Motor neuron (in vitro differentiated cells): ENCODE measurements at regions not wholly inside any gene's neighbourhood (a gene's known extent, or its start where the extent isn't known, plus 50 kb on each side); places are given as distances from the start of the nearest gene placed in this dataset.

Source experiments
- ATAC-seq, 8 experiments: fragments of 200-7000 bp; cut with Tn5 transposase; replicated peaks in 6 of 8; 2 replicates each; pipeline ENCODE4 v1.8.0; 2021; ENCODE audit warnings: mild to moderate bottlenecking in 8 of 8, moderate library complexity in 8 of 8
- H3K27ac ChIP-seq, 2 donors: fragments of 250-450 bp; sonication (Bioruptor Pico); 2 replicates each; pipeline ENCODE4 v1.9.0; 2021; ENCODE audit warnings: antibody characterized with exemption in 2 of 2, mild to moderate bottlenecking in 2 of 2, moderate library complexity in 1 of 2
- H3K4me1 ChIP-seq, 2 donors: fragments of 250-450 bp; sonication (Bioruptor Pico); replicated peaks in 1 of 2; 2 replicates each; pipeline ENCODE4 v1.6.1; 2021; ENCODE audit warnings: antibody characterized with exemption in 2 of 2, mild to moderate bottlenecking in 2 of 2, moderate library complexity in 1 of 2
- H3K4me3 ChIP-seq, 5 donors: fragments of 250-450 bp; sonication (Bioruptor Pico); 2 replicates each; pipeline ENCODE4 v1.9.0; 2021; ENCODE audit warnings: antibody characterized with exemption in 5 of 5, mild to moderate bottlenecking in 5 of 5, moderate library complexity in 4 of 5
- WGBS, 10 experiments: fragments of 450-650 bp; shearing (Covaris generic); methylation state at CpG; one replicate each; pipeline ENCODE4 v1.0.0; 2022; 5-methylcytosine and 5-hydroxymethylcytosine counted together
- in situ Hi-C, 9 experiments: fragments of 400-800 bp; cut with MboI; loops; one replicate each; pipeline ENCODE4 v1.15.0; 2021; ENCODE audit warnings: low sequenced_read_pairs in 9 of 9, low pct_unique_long_range_greater_than_20kb in 2 of 9; ENCODE audit not compliant: unreplicated experiment in 9 of 9

DNA sequence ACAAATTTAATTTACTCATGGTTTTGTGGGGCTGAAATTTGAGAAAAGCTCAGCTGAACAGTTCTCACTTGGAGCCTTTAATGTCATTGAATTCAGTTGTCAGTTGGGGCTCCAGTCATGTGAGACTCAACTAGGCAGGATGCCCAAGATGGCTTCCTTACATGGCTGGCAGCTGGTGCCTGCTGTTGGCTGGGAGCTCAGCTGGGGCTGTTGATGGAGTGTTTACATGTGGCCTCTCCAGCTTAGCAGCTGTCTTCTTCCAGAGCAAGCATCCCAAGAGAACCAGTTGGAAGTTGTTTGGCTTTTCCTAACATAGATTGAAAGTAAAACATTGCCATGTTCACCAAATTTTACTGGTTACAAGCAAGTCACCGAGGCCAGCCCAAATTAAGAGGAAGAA lies 81.8 kb upstream of the KCNA3 start:
- 0 to 85% (median 67%) methylated on average over 1 of the region's 1 CpG; no CpG with 5 or more reads in 1 of the 10 experiments for WGBS, 10 experiments
- Histone ChIP-seq H3K4me1 (no peaks in the 10 kb centered on the region), H3K4me3 (no peak overlapping the region), H3K27ac (no peak overlapping the region)
- in situ Hi-C loops, result loop anchor here in 2 of 9 experiments (25.0 kb wide), 2 partner anchors 119 to 219 kb away; no protein-coding TSS in a partner anchor
- no peak for ATAC-seq

DNA sequence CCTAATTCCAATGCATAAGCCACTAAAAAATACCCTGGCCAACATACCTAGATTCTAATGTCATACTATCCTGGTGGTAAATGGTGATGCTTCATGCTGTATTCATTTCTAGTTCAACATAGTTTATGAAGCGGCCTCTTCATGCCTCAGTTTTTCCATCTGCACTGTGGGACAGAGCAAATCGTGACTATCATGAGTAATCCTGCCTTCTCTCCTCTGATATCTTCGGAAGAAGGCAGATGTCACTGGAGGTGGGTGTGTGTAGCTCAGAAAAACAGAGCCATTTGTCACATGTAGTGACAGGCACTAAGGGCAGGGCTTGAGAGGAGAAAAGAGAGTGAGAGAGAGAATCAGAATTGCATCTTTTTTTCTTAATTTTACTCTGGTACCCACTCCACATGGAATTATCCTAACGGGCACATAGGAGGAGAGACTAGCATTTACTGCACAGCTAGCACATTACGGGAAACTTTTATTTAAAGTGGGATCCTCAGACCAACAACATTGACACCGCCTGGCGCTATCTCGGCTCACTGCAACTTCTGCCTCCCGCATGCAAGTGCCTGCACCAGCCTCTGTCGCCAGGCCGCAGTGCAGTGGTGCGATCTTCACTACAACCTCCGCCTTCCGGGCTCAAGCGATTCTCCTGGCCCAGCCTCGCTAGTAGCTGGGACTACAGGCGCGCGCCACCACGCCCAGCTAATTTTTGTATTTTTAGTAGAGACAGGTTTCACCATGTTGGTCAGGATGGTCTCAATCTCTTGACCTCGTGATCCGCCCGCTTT lies 78.4 kb upstream of the KCNA3 start:
- ATAC-seq, result no peak
- in situ Hi-C loops, result loop anchor here in 2 of 9 experiments (25.0 kb wide), 2 partner anchors 116 to 216 kb away; no protein-coding TSS in a partner anchor
- 20 to 92% (median 70%) methylated on average over 1 to 23 of the region's 23 CpGs for WGBS, 10 experiments

DNA sequence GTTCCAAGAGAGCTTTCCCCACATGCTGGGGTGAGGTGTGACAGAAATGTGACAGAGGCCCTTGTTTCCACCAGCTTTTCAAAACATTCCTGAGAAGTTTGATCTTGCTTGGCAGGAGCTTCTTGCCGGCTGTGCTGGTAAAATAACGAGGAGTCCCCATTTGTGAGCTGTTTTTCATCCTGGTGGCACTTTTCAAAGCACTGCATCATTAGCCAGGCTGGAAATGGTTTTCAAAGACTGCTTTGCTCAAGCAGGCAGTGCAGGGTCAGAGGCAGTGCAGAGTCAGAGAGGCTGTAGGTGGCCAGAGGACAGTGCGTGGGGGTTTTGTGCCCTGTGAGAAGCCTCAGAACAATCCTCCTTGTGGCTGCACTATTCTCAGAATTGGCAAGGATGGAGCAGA lies 75.8 kb upstream of the KCNA3 start:
- in situ Hi-C loops, result loop anchor here in 2 of 9 experiments (25.0 kb wide), 2 partner anchors 113 to 213 kb away; no protein-coding TSS in a partner anchor
- WGBS, 10 experiments, result 0 to 51% (median 20%) methylated on average over 2 to 3 of the region's 3 CpGs; no CpG with 5 or more reads in 3 of the 10 experiments
- peak in 1 of 8 experiments; percentile 38 for ATAC-seq
- Histone ChIP-seq H3K4me1 (peaks cover 4 to 5% of the 10 kb centered on the region in 2 donors), H3K27ac (no peak overlapping the region), H3K4me3 (no peak overlapping the region)

More for the DNA sequence above, 78.4 kb upstream of the KCNA3 start:
- Histone ChIP-seq H3K27ac (no peak overlapping the region), H3K4me3 (no peak overlapping the region), H3K4me1 (peaks cover 4 to 5% of the 10 kb centered on the region in 2 donors)

DNA sequence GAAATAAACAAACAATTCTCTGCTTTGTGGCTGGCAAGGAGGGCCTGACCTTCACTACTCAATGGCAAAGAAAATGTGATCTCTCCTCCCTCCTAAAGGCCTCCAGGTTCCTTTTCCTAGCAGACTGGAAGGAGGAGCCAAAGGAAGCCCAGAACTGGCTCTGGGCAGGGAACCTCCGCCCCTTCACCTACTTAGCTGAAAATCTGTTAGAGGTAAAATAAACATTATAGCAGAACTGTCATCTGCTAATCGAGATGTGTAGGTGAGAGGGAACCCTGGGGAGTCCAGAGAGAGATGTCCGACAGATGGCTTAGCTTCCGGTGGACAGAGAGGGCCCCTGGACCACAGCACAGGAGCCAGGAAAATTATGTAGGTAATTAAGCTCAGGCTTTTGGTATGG lies 75.2 kb upstream of the KCNA3 start:
- ATAC-seq, result peak in 3 of 8 experiments; percentile 24 to 48 (median 38)
- WGBS, 10 experiments, result 0 to 80% (median 65%) methylated on average over 1 to 4 of the region's 4 CpGs; no CpG with 5 or more reads in 3 of the 10 experiments
- in situ Hi-C loops, result loop anchor here in 3 of 9 experiments (10.0 to 25.0 kb wide), 3 partner anchors 105 to 213 kb away; no protein-coding TSS in a partner anchor
- peaks cover 4 to 5% of the 10 kb centered on the region in 2 donors for H3K4me1 ChIP-seq
- no peak overlapping the region for H3K4me3 ChIP-seq
- no peak overlapping the region for H3K27ac ChIP-seq

DNA sequence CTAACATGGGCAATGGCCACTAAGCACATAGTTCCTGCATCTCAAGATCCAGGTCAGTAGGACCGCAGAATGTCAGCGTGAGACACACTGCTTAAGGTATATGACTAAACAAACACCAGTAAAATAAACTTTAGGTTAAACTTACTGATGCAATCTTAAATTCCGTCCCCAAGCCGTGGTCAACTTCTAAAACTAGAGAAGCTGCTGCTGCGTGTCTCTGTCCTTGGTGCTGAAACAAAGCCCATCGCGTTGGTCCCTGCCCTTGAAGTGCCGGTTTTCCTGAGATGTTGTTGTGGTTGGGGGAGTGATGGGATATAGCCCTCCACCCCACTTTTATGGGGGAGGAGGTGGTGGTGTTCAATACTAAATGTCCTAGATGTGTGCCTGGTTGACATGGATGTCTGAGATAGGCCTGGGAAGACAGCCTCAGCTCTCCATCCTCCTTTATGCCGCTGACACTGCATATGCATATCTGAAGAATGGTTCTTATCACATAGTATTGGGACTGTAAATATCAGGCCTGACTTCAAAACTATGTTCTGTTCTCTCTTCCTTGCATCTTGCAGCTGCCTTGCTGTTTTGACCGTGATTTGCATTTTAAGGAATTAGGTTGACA lies 72.0 kb upstream of the KCNA3 start:
- ATAC-seq, result peak in 3 of 8 experiments; percentile 16 to 58 (median 39)
- in situ Hi-C loops, result loop anchor here in 1 of 9 experiments (10.0 kb wide), 1 partner anchor 102 kb away; no protein-coding TSS in a partner anchor
- peaks cover 4 to 5% of the 10 kb centered on the region in 2 donors for H3K4me1 ChIP-seq
- H3K4me3 ChIP-seq, result no peak overlapping the region
- WGBS, 10 experiments, result 0 to 35% (median 23%) methylated on average over 1 to 10 of the region's 10 CpGs
- H3K27ac ChIP-seq, result no peak overlapping the region

DNA sequence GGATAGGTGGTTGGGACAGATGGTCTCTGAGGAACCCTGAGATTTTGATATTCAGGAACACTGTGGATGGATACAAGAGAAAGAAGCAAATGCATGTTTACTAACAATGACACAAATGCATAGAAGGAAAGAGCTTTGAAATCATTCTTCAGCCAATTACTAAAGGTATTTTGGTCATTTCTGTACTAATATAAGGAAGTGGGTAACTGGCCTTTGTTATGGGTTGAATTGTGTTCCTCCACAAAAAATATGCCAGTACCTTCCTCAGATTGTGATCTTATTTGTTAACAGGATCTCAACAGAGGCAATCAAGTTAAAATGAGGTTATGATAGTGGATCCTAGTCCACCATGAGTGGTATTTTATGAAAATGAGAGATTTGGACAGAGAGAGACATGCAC lies 68.7 kb upstream of the KCNA3 start:
- no peak overlapping the region for H3K4me3 ChIP-seq
- in situ Hi-C loops, result loop anchor here in 1 of 9 experiments (10.0 kb wide), 1 partner anchor 99 kb away; no protein-coding TSS in a partner anchor
- ATAC-seq, result no peak
- H3K4me1 ChIP-seq, result no peaks in the 10 kb centered on the region
- H3K27ac ChIP-seq, result no peak overlapping the region

DNA sequence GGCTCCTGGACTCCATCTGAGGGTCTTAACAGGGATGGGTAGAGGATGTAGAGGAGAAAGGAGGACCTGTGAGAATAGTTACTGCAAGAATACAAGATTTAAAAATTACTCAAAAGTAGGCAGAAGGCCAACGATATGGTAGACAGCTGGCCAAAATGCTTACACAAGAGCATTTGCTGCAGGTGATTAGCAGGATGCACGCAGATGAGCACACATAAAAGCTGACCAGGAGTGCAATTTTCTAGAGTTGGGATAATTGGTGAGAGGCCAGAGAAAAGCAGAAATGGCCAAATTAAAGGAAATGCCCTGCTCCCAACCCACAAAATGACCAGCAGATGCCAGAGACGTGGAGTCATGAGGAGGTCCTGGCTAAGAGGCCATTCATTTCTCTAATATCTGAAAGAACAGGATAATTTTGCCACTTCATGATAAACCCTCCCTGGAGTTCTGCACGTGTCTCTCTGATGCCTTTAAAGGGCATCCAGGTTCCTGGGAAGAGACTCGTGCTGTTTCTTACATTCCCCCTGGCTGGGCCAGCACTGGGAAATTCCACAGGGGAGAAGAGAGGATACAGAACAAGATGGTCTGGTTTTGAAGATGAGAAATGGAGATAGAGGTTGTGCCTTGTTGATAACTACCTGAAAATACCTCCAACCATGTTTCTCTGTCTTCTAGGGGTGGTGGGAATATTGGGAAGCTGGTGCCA lies 62.3 kb upstream of the KCNA3 start:
- no peak for ATAC-seq
- Histone ChIP-seq H3K4me3 (no peak overlapping the region), H3K27ac (no peak overlapping the region), H3K4me1 (no peaks in the 10 kb centered on the region)
- 0 to 69% (median 53%) methylated on average over 1 to 5 of the region's 5 CpGs; no CpG with 5 or more reads in 3 of the 10 experiments for WGBS, 10 experiments
- in situ Hi-C loops, result no loop called here

DNA sequence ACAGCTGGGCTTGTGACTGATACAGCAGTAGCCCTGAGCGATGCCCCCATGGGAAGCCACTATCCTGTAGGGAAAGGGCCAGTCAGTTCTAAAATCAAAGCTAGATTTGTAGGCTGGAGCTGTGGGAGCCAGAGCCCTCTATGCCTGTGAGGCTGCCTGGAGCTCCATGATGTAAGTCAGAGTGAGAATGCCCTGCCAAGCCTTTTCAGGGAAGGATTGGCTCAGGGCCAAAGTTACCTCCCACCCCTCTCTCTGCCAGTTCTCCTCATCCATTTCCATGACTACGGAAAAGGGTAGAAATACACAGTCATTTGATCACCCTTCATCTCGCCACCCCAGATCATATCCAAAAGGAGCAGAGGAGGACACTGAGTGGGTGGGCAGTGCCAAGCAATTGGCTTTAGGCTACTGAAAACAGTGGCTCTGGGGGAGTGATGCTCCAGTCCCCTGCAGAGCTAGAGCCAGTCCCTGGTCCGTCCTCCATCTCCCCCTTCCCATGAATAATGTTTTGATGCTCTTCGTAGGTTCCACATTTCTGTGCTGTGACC lies 59.5 kb upstream of the KCNA3 start:
- in situ Hi-C loops, result no loop called here
- ATAC-seq, result peak in 3 of 8 experiments; percentile 40 to 77 (median 69)
- H3K4me1 ChIP-seq, result no peaks in the 10 kb centered on the region
- no peak overlapping the region for H3K27ac ChIP-seq
- 29 to 78% (median 50%) methylated on average over 2 to 4 of the region's 5 CpGs; no CpG with 5 or more reads in 6 of the 10 experiments for WGBS, 10 experiments
- H3K4me3 ChIP-seq, result no peak overlapping the region

DNA sequence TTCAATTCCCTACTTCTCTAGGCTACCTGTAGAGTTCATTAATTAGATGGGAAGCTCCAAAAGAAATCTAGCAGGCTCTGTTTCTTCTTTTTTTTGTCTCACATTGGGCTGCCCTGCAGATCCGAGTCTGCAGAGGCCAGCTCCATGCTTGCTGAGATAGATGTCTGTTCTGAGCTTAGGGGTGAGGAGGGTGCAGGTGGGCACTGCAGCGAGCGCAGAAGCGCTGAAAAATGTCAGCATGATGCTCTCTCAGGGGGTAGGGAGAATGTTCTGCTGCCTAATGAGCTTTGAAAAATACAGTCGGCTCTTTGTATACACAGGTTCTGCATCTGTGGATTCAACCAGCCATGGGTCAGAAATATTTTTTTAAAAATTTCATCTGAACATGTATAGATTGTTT lies 56.8 kb upstream of the KCNA3 start:
- peak in 2 of 8 experiments; percentile 30 to 32 for ATAC-seq
- no peaks in the 10 kb centered on the region for H3K4me1 ChIP-seq
- in situ Hi-C loops, result no loop called here
- H3K4me3 ChIP-seq, result no peak overlapping the region
- 0 to 88% (median 47%) methylated on average over 1 to 5 of the region's 5 CpGs; no CpG with 5 or more reads in 1 of the 10 experiments for whole genome bisulfite sequencing, 10 experiments
- H3K27ac ChIP-seq, result no peak overlapping the region

DNA sequence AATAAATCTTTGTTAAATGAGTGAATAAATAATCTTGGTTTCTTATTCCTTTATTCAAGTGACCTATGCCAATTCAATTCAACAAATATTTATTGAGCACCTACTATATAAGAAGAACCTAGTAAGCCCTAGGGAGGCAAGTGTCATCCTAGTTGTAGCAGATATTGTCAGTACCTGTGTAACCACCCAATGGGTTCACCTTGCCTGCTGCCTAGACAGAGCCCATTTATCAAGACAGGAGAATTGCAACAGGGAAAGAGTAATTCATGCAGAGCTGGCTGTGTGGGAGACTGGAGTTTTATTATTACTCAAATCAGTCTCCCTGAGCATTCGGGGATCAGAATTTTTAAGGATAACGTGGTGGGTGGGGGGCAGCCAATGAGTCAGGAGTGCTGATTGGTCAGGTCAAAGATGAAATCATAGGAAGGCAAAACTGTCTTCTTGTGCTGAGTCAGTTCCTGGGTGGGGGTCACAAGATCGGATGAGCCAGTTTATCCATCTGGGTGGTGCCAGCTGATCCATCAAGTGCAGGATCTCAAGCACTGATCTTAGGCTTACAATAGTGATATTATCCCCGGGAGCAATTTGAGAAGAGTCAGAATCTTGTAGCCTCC lies 53.8 kb upstream of the KCNA3 start:
- no peak overlapping the region for H3K4me3 ChIP-seq
- no peak for ATAC-seq
- in situ Hi-C loops, result no loop called here
- WGBS, 10 experiments, result 19 to 80% (median 56%) methylated on average over 1 to 4 of the region's 4 CpGs; no CpG with 5 or more reads in 2 of the 10 experiments
- H3K27ac ChIP-seq, result no peak overlapping the region
- H3K4me1 ChIP-seq, result no peaks in the 10 kb centered on the region

DNA sequence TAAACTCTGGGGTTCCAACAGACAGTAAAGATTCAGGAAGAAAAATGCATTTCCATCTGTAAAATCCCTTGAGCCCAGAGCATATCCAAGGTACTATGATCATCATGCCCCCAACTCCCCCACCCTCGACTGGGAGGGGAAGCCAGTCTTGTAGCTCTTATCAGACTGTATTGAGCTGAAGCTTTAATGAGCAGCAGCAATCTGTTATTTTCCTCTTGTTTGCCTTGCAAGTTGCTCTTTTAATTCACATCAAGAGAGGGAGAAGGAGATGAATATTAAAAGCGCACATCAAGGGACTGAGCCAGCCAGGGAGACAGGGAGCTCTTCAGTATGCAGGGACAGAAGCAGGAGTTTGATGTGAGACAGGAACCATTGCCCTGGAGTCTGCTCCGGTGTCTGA lies 52.5 kb upstream of the KCNA3 start:
- 0 to 50% (median 30%) methylated on average over 1 to 3 of the region's 3 CpGs; no CpG with 5 or more reads in 3 of the 10 experiments for whole genome bisulfite sequencing, 10 experiments
- H3K27ac ChIP-seq, result no peak overlapping the region
- H3K4me1 ChIP-seq, result no peaks in the 10 kb centered on the region
- ATAC-seq, result peak in 2 of 8 experiments; percentile 18 to 35
- no peak overlapping the region for H3K4me3 ChIP-seq
- in situ Hi-C loops, result no loop called here

DNA sequence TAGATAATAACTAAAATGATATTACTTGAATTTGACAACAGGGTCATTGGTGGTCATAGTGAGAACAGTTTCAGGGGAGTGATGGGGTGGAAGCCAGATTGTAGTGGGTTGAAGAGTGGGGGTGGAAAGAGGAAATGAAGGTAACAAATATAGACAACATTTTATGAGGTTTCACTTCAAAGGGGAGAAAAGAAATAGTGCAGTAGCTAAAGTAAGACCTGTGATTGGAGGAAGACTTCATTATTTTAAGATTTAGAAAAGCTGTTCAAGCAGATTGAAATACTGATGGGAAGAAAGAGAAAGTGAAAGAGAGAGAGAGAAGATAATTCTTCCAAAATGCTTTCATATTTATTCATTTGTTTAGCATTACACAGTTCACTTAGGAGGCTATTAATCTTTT lies 52.0 kb upstream of the KCNA3 start:
- Histone ChIP-seq H3K27ac (no peak overlapping the region), H3K4me1 (no peaks in the 10 kb centered on the region), H3K4me3 (no peak overlapping the region)
- no peak for ATAC-seq
- in situ Hi-C loops, result no loop called here
